ENCODE measurements at regions not wholly inside any gene's neighbourhood (a gene's known extent, or its start where the extent isn't known, plus 50 kb on each side); places are given as distances from the start of the nearest gene placed in this dataset.

- no peak for TF ChIP-seq EZH2 (IDR thresholded peaks at IDR 0.05; ENCODE audit: insufficient read depth, poor library complexity, severe bottlenecking)
- no peak for TF ChIP-seq EZH2phosphoT487 (IDR thresholded peaks at IDR 0.05; ENCODE audit: insufficient read depth, low read depth)
Measured at GRCh38 chr12:115267464-115267863, 583.5 kb upstream of the TBX3 start.

Data from GM23248 (cell line).